Tibial artery (tissue), 4 donors: ENCODE measurements at regions not wholly inside any gene's neighbourhood (a gene's known extent, or its start where the extent isn't known, plus 50 kb on each side); places are given as distances from the start of the nearest gene placed in this dataset.

Source experiments
- DNase-seq, 2 donors: peaks; one replicate each; pipeline ENCODE4 v3.0.0-alpha.2; 2019
- H3K27ac ChIP-seq, 2 donors: fragments of 200-600 bp; sonication (generic) in 1 of 2; 1 replicate in 1 of 2; 2 replicates in 1 of 2; pipeline ENCODE4 v1.5.1; 2018 to 2019; ENCODE audit warnings: mild to moderate bottlenecking in 1 of 2
- H3K27me3 ChIP-seq, 2 donors: fragments of 200-600 bp; sonication (generic) in 1 of 2; one replicate each; pipeline versions ENCODE4 v1.5.1 to v1.6.0; 2016 to 2019
- H3K36me3 ChIP-seq, 3 donors: fragments of 200-600 bp; sonication (generic) in 2 of 3; one replicate each; pipeline ENCODE4 v1.5.1; 2016 to 2019; ENCODE audit warnings: mild to moderate bottlenecking in 2 of 3
- H3K4me1 ChIP-seq, 4 donors: fragments of 200-600 bp; sonication (generic) in 2 of 4; 1 replicate in 3 of 4; 2 replicates in 1 of 4; pipeline ENCODE4 v1.5.1; 2016 to 2019
- H3K4me3 ChIP-seq, 2 donors: fragments of 200-600 bp; sonication (generic) in 1 of 2; 1 replicate in 1 of 2; 2 replicates in 1 of 2; pipeline ENCODE4 v1.5.1; 2018 to 2019; ENCODE audit warnings: mild to moderate bottlenecking in 2 of 2
- H3K9me3 ChIP-seq, 3 donors: fragments of 200-600 bp; sonication (generic) in 1 of 3; one replicate each; pipeline ENCODE4 v1.5.1; 2016 to 2019
- CTCF ChIP-seq, 2 experiments: fragments of 200-600 bp in 1 of 2; fragments of 450-650 bp in 1 of 2; IDR thresholded peaks; one replicate each; pipeline ENCODE4 v1.5.1; 2017 to 2019; ENCODE audit warnings: antibody characterized with exemption in 2 of 2, mild to moderate bottlenecking in 1 of 2, moderate library complexity in 1 of 2
- intact Hi-C: fragments of 100-400 bp; cut with DNase I; formaldehyde crosslinking; loops from one replicate; pipeline ENCODE4 v1.15.0; 2023; ENCODE audit warnings: low total_unique reads

DNA sequence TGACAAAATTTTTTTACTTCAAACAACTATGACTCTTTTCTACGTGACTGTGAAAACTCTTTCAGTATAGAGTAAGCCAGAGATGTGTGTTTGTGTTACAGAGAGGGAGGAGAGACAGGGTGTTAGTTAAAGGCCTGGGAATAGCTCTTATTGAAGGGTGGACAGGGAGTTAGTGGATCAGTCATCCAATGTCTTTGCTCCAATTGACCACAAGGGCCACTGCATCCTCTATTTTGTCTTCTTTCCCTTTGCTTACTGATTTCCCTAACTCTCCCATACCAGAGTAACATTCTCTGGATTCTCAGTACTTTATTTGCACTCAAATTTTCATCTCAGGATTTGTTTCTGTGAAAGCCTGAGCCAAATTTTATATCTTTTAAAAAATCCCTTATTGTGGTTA lies 920.3 kb downstream of the CDH18 start:
- no peak overlapping the region for H3K4me3 ChIP-seq
- TF ChIP-seq CTCF (IDR thresholded peaks at IDR 0.05), result no peak
- intact Hi-C loops, result no loop called here

DNA sequence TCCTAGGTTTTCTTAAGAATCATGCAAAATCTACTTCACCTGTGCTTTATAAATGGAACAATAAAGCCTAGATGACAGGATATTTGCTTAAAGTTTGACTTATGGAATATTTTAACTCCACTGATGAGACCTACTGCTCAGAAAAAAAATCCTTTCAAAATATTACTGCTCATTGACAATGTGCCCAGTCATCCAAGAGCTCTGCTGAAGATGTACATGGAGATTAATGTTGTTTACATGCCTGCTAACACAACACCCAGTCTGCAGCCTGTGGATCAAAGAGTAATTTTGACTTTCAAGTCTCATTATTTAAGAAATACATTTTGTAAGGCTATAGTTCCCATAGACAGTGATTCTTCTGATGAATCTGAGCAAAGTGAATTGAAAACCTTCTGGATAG lies 889.6 kb downstream of the CDH18 start:
- H3K27me3 ChIP-seq, result no peaks in the 10 kb centered on the region
- H3K36me3 ChIP-seq, result no peaks in the 10 kb centered on the region
- H3K9me3 ChIP-seq, result no peaks in the 10 kb centered on the region
- no peak overlapping the region for H3K4me3 ChIP-seq
- no peaks in the 10 kb centered on the region for H3K4me1 ChIP-seq
- TF ChIP-seq CTCF (IDR thresholded peaks at IDR 0.05), result no peak
- DNase-seq, result no peak
- intact Hi-C loops, result no loop called here
- no peak overlapping the region for H3K27ac ChIP-seq

More for the DNA sequence above, 920.3 kb downstream of the CDH18 start:
- no peak overlapping the region for H3K27ac ChIP-seq
- no peaks in the 10 kb centered on the region for H3K27me3 ChIP-seq
- H3K9me3 ChIP-seq, result no peaks in the 10 kb centered on the region
- DNase-seq, result no peak
- H3K4me1 ChIP-seq, result no peaks in the 10 kb centered on the region
- H3K36me3 ChIP-seq, result no peaks in the 10 kb centered on the region

DNA sequence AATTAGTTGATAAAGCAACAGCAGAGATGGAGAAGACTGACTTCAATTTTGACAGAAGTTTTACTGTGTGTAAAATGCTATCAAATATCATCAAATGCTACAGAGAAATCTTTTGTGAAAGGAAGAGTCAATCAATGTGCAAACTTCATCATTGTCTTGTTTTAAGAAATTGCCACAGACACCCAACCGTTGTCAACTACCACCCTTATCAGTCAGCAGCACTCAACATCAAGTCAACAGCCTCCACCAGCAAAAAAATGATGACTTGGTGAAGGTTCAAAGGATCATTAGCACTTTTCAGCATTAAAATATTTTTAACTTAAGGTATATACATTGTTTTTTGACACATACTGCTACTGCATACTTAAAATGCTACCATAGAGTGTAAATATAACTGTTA lies 888.8 kb downstream of the CDH18 start:
- H3K4me3 ChIP-seq, result no peak overlapping the region
- TF ChIP-seq CTCF (IDR thresholded peaks at IDR 0.05), result no peak
- no peak for DNase-seq
- no peaks in the 10 kb centered on the region for H3K36me3 ChIP-seq
- H3K27me3 ChIP-seq, result no peaks in the 10 kb centered on the region
- H3K4me1 ChIP-seq, result no peaks in the 10 kb centered on the region
- intact Hi-C loops, result no loop called here
- no peak overlapping the region for H3K27ac ChIP-seq
- H3K9me3 ChIP-seq, result no peaks in the 10 kb centered on the region

DNA sequence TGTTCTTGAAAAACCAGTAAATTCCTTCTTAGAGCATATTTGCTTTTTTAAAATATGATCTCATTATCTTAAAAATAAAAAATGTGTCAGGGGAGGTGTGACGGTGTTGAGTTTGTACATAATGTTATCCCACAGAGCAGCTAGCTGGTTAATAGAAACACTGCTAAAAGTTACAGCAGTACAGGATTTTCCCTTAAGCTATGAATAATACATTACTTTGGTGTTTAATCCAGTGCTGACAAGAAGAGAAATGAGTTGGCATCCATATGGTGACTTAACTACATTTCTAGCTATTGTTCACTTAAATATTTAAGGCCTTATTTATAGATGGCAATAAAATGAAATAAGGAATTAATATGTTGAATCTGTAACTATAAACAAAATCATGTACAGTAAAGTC lies 883.1 kb downstream of the CDH18 start:
- Histone ChIP-seq H3K27ac (no peak overlapping the region), H3K9me3 (no peaks in the 10 kb centered on the region), H3K4me1 (no peaks in the 10 kb centered on the region), H3K27me3 (no peaks in the 10 kb centered on the region), H3K36me3 (no peaks in the 10 kb centered on the region), H3K4me3 (no peak overlapping the region)
- DNase-seq, result no peak
- TF ChIP-seq CTCF (IDR thresholded peaks at IDR 0.05), result no peak
- intact Hi-C loops, result no loop called here

GRCh38 chr5:19122923-19123322 lies 865.1 kb downstream of the CDH18 start:
- Histone ChIP-seq H3K9me3 (no peaks in the 10 kb centered on the region), H3K27ac (no peak overlapping the region), H3K36me3 (no peaks in the 10 kb centered on the region), H3K4me1 (no peaks in the 10 kb centered on the region), H3K4me3 (no peak overlapping the region), H3K27me3 (no peaks in the 10 kb centered on the region)
- DNase-seq, result no peak
- TF ChIP-seq CTCF (IDR thresholded peaks at IDR 0.05), result no peak
- intact Hi-C loops, result no loop called here
